ENCODE measurements at regions not wholly inside any gene's neighbourhood (a gene's known extent, or its start where the extent isn't known, plus 50 kb on each side); places are given as distances from the start of the nearest gene placed in this dataset.
"Not testable (repeated sequence)": the region's sequence is repeated elsewhere in the genome, so short reads cannot be mapped to it uniquely, and the experiment has no call there.

DNA sequence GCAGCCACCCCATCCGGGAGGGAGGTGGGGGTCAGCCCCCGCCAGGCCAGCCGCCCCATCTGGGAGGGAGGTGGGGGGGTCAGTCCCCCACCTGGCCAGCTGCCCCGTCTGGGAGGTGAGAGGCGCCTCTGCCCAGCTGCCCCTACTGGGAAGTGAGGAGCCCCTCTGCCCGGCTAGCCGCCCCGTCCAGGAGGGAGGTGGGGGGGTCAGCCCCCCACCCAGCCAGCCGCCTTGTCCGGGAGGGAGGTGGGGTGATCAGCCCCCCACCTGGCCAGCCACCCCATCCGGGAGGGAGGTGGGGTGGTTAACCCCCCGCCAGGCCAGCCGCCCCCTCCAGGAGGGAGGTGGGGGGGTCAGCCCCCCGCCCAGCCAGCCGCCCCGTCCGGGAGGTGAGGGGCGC lies 852.4 kb upstream of the DEFB115 start:
- not testable (repeated sequence) for DNase-seq

DNA sequence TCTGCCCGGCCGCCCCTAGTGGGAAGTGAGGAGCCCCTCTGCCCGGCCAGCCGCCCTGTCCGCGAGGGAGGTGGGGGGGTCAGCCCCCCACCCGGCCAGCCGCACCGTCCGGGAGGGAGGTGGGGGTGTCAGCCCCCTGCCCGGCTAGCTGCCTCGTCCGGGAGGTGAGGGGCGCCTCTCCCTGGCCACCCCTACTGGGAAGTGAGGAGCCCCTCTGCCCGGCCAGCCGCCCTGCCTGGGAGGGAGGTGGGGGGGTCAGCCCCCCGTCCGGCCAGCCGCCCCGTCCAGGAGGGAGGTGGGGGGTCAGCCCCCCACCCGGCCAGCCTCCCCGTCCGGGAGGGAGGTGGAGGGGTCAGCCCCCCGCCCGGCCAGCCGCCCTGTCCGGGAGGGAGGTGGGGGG lies 851.9 kb upstream of the DEFB115 start:
- not testable (repeated sequence) for DNase-seq

DNA sequence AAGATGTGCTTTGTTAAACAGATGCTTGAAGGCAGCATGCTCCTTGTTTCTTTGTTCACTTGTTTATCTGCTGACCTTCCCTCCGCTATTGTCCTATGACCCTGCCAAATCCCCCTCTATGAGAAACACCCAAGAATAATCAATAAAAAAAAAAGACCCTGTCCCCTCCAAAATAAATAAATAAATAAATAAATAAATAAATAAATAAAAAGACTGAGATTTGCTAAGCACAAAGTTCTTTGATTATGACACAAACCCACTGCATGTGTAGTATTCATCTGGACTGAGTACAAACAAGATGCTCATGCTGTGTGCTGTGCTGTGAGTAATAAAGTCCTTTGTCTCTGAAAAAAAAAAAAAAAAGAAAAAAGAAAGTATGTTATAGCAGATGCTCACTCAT lies 851.1 kb upstream of the DEFB115 start:
- not testable (repeated sequence) for DNase-seq

DNA sequence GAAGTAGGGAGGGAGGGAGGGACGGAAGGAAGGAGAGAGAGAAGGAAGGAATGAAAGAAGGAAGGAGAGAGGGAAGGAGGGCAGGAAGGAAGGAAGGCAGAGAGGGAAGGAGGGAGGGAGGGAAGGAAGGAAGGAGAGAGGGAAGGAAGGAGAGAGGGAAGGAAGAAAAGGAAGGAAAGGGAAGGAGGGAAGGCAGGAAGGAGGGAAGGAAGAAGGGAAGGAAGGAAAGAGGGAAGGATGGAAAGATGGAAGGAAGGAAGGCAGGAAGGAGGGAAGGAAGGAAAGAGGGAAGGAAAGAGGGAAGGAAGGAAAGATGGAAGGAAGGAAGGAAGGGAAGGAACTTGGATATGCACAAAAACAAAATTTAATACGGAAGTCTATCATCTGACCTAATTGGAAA lies 844.5 kb upstream of the DEFB115 start:
- DNase-seq = no peak

DNA sequence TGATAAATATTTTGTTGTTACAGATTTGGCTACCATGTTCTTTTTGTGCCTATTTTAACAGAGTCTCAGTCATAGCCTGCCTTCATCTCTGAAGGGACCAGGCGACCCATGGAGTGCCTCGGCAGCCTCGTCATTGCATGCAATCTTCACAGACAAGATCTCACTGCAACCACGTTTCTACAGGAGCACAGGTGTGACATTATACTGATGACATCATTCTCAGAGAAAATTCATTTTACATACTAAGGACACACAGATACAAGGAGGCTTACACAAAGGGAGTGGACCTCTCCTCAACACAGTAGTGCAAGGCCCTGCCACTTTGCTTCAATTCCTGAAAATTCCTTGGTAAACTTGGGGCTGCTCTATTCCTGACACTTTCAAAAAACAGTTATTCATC lies 840.1 kb upstream of the DEFB115 start:
- not testable (repeated sequence) for DNase-seq

DNA sequence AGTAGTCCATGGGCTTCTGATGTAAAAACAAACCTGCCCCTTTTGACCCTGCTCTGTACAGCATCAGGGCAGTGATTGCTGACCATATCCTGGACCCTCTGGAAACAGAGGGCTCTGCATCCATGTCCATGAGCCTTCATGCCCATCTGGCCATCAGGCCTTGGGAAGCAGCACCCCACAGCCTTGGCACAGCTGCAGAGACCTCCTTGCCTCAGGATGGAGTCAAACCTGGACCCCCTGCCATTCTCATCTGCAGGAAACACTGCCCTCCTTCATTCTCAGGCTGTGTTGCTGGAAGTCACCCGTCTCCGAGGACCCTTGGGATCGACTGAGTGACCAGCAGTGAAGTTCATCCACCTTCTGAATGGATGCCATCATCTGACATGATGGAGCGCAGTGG lies 839.1 kb upstream of the DEFB115 start:
- DNase-seq = not testable (repeated sequence)

DNA sequence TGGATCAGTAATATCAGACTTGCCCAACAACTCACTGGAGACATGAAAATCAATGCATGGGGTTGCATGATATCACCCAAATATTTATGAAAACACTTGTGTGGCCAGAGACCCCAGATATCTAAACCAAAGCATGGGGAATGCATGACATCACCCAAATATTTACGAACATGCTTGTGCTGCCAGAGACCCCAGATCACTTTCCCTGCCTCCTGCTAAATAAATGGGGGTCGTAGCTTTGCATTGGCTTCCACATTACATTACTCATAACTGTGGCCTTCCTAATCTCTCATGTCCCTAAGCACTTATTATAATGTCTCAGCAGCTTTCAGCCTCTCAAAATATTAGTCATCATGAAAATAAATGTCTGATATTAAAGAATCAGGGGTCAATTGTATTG lies 838.0 kb upstream of the DEFB115 start:
- no peak for DNase-seq

DNA sequence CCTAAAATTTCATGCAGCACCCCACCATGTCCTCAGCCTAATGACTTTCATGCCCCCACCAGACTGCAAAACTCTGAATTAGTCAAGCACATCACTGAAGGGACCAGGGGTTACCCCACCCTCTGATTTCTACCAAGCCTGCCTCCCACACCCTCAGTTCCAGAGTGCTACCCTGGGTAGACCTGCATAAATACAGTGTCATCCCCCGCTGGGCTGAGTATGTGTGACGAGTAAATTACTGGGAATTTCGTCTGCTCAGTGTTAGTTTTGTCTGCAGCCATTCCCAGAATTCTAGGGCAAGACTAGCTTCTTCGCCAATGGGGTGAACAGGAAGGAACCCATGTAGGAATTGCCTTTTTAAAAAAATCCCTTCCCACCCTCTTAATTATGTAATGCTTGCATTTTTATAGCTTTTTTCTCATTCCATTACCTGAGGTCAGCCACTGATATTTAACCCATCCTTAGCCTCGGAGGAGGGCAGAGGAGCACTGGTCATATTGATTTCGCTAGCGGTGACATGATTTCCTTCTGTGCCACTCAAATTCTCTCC lies 837.5 kb upstream of the DEFB115 start:
- DNase-seq = not testable (repeated sequence)
